ENCODE measurements at regions not wholly inside any gene's neighbourhood (a gene's known extent, or its start where the extent isn't known, plus 50 kb on each side); places are given as distances from the start of the nearest gene placed in this dataset.

DNA sequence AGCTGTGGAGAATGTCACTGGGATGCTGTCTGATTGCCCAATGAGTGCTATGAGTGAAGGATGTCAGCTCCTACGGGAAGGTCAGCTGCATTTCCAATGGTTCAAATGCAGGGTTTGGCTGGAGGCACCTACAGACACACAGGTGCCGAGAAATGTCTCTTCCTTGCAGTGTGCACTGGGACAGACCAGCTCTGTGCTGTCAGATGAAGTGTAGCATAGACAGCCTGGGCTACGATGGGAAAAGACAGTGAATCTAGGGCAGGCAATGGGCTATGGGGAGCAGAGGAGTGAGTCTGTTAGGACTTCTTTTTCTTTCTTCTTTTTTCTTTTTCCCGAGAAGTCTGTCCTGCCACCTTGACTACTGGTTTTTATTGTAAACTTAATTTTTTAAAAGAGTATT, 223.1 kb upstream of the EOMES start:
- TF ChIP-seq, protein P1, sequence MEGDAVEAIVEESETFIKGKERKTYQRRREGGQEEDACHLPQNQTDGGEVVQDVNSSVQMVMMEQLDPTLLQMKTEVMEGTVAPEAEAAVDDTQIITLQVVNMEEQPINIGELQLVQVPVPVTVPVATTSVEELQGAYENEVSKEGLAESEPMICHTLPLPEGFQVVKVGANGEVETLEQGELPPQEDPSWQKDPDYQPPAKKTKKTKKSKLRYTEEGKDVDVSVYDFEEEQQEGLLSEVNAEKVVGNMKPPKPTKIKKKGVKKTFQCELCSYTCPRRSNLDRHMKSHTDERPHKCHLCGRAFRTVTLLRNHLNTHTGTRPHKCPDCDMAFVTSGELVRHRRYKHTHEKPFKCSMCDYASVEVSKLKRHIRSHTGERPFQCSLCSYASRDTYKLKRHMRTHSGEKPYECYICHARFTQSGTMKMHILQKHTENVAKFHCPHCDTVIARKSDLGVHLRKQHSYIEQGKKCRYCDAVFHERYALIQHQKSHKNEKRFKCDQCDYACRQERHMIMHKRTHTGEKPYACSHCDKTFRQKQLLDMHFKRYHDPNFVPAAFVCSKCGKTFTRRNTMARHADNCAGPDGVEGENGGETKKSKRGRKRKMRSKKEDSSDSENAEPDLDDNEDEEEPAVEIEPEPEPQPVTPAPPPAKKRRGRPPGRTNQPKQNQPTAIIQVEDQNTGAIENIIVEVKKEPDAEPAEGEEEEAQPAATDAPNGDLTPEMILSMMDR (IDR thresholded peaks at IDR 0.05), result no peak
- no peak for TF ChIP-seq EZH2phosphoT487 (IDR thresholded peaks at IDR 0.05)
- no peak for TF ChIP-seq EZH2 (IDR thresholded peaks at IDR 0.05)
